A673 (cell line): ENCODE measurements at regions not wholly inside any gene's neighbourhood (a gene's known extent, or its start where the extent isn't known, plus 50 kb on each side); places are given as distances from the start of the nearest gene placed in this dataset.

Experiments
- BruUV-seq: library from RNA; stranded (reverse); fragments of 400-500 nt; replicated peaks from 2 replicates; lab custom pipeline; 2021; lab: Mats Ljungman, UMichigan
- CTCF ChIA-PET: fragments of 300-600 bp; sonication (Branson Sonifier 250); formaldehyde crosslinking; loops from one replicate; lab custom pipeline; 2022; ENCODE audit warnings: antibody characterized with exemption; lab: Charles Lee
- POLR2A ChIA-PET: fragments of 300-600 bp; sonication (Branson Sonifier 250); formaldehyde crosslinking; loops from one replicate; lab custom pipeline; 2022; ENCODE audit warnings: antibody characterized with exemption; ENCODE audit not compliant: low non-redundant PET; lab: Charles Lee
- DNase-seq: peaks from one replicate; pipeline ENCODE4 v3.0.0-alpha.2; 2015; ENCODE audit warnings: low spot score
- H3K27ac ChIP-seq: fragments of 200-600 bp; sonication (generic); 2 replicates; pipeline ENCODE4 v1.5.1; 2016; ENCODE audit warnings: mixed run types, low read depth, mild to moderate bottlenecking, mixed read lengths, antibody characterized with exemption, low read length; ENCODE audit not compliant: poor library complexity, severe bottlenecking
- H3K27me3 ChIP-seq: fragments of 200-600 bp; sonication (generic); replicated peaks from 2 replicates; pipeline ENCODE4 v1.6.1; 2017; ENCODE audit warnings: mixed run types, low read depth, mild to moderate bottlenecking, mixed read lengths, antibody characterized with exemption, low read length; ENCODE audit not compliant: insufficient read depth, poor library complexity
- H3K36me3 ChIP-seq: fragments of 200-600 bp; sonication (generic); 2 replicates; pipeline ENCODE4 v1.6.1; 2016; ENCODE audit warnings: mixed run types, mild to moderate bottlenecking, mixed read lengths, antibody characterized with exemption, low read length; ENCODE audit not compliant: insufficient read depth, poor library complexity, severe bottlenecking
- H3K4me1 ChIP-seq: fragments of 200-600 bp; sonication (generic); 2 replicates; pipeline ENCODE4 v1.6.1; 2017; ENCODE audit warnings: mixed run types, mild to moderate bottlenecking, mixed read lengths, antibody characterized with exemption, low read length; ENCODE audit not compliant: insufficient read depth, poor library complexity, severe bottlenecking
- H3K4me3 ChIP-seq: fragments of 200-600 bp; sonication (generic); 2 replicates; pipeline ENCODE4 v1.5.1; 2016; ENCODE audit warnings: low read depth, mixed run types, mild to moderate bottlenecking, mixed read lengths, low read length; ENCODE audit not compliant: poor library complexity, severe bottlenecking
- H3K9me3 ChIP-seq: fragments of 200-600 bp; sonication (generic); 2 replicates; pipeline ENCODE4 v1.6.1; 2016; ENCODE audit warnings: mixed run types, low read depth, mild to moderate bottlenecking, mixed read lengths, antibody characterized with exemption, low read length; ENCODE audit not compliant: poor library complexity, severe bottlenecking
- CTCF ChIP-seq: fragments of 300-800, 200-600 bp; sonication (generic); conservative IDR thresholded peaks from 2 replicates; pipeline ENCODE4 v1.5.1; 2017; ENCODE audit warnings: low read depth, mild to moderate bottlenecking, antibody characterized with exemption, low read length, moderate library complexity, mixed read lengths
- EZH2 ChIP-seq: fragments of 200-600 bp; sonication (generic); IDR thresholded peaks from 2 replicates; pipeline ENCODE4 v1.6.1; 2017; ENCODE audit warnings: borderline replicate concordance, low read depth, mild to moderate bottlenecking, mixed read lengths, antibody characterized with exemption, low read length; ENCODE audit not compliant: poor library complexity, severe bottlenecking
- intact Hi-C: fragments of 100-400 bp; cut with micrococcal nuclease; formaldehyde crosslinking; loops from one replicate; pipeline ENCODE4 v1.10.0; 2022; ENCODE audit not compliant: unreplicated experiment

GRCh38 chr11:12611352-12611751 lies 62.9 kb upstream of the TEAD1 start:
- Histone ChIP-seq H3K4me3 (no peak overlapping the region), H3K9me3 (peaks cover 11% of the 10 kb centered on the region), H3K27me3 (no peaks in the 10 kb centered on the region), H3K27ac (no peak overlapping the region), H3K4me1 (no peaks in the 10 kb centered on the region), H3K36me3 (no peaks in the 10 kb centered on the region)
- no peak for DNase-seq
- intact Hi-C loops, result no loop called here
- no peak for TF ChIP-seq CTCF
- TF ChIP-seq EZH2, result no peak
- BruUV-seq, result no TSS peak
- POLR2A ChIA-PET, result no interaction called here
- CTCF ChIA-PET, result no interaction called here

- no peaks in the 10 kb centered on the region for H3K4me1 ChIP-seq
- no peak for DNase-seq
- no peaks in the 10 kb centered on the region for H3K36me3 ChIP-seq
- H3K9me3 ChIP-seq, result no peaks in the 10 kb centered on the region
- intact Hi-C loops, result no loop called here
- TF ChIP-seq CTCF (no peak), EZH2 (no peak)
- no TSS peak for BruUV-seq
- no peak overlapping the region for H3K4me3 ChIP-seq
- no peak overlapping the region for H3K27ac ChIP-seq
- ChIA-PET CTCF (no interaction called here), POLR2A (no interaction called here)
- no peaks in the 10 kb centered on the region for H3K27me3 ChIP-seq
Observed at GRCh38 chr11:12617632-12618031, 56.6 kb upstream of the TEAD1 start.

GRCh38 chr11:12618743-12619540 lies 55.3 kb upstream of the TEAD1 start:
- Histone ChIP-seq H3K4me1 (no peaks in the 10 kb centered on the region), H3K27me3 (no peaks in the 10 kb centered on the region), H3K9me3 (peaks cover 3% of the 10 kb centered on the region), H3K4me3 (no peak overlapping the region), H3K27ac (no peak overlapping the region), H3K36me3 (no peaks in the 10 kb centered on the region)
- CTCF ChIA-PET, result no interaction called here
- intact Hi-C loops, result no loop called here
- TF ChIP-seq CTCF, result no peak
- TF ChIP-seq EZH2, result no peak
- BruUV-seq, result no TSS peak
- DNase-seq, result no peak
- POLR2A ChIA-PET, result no interaction called here
